T-helper 17 cell (primary cell): ENCODE measurements at regions not wholly inside any gene's neighbourhood (a gene's known extent, or its start where the extent isn't known, plus 50 kb on each side); places are given as distances from the start of the nearest gene placed in this dataset.

Experiments used
- ATAC-seq: fragments of 150-1000 bp; cut with Tn5 transposase; 2 replicates; pipeline ENCODE4 v1.10.0; 2021; ENCODE audit warnings: mild to moderate bottlenecking, moderate library complexity
- DNase-seq, 3 donors: peaks; one replicate each; pipeline versions ENCODE4 v3.0.0 to v3.0.0-alpha.2; 2020 to 2021
- H3K9me3 ChIP-seq: one replicate; pipeline ENCODE4 v1.7.0; 2013; ENCODE audit warnings: low read length, mild to moderate bottlenecking; ENCODE audit not compliant: control insufficient read depth, poor library complexity, severe bottlenecking
- H3K27ac Mint-ChIP-seq: one replicate; pipeline ENCODE4 v1.8.0; 2022; ENCODE audit warnings: mild to moderate bottlenecking, moderate library complexity, mixed read lengths
- H3K27me3 Mint-ChIP-seq: one replicate; pipeline ENCODE4 v1.8.0; 2022; ENCODE audit warnings: mixed read lengths
- H3K36me3 Mint-ChIP-seq: one replicate; pipeline ENCODE4 v1.8.0; 2022; ENCODE audit warnings: low read depth, mixed read lengths
- H3K4me1 Mint-ChIP-seq: one replicate; pipeline ENCODE4 v1.8.0; 2022; ENCODE audit warnings: mild to moderate bottlenecking, mixed read lengths
- H3K4me3 Mint-ChIP-seq: one replicate; pipeline ENCODE4 v1.8.0; 2022; ENCODE audit warnings: mild to moderate bottlenecking, moderate library complexity, mixed read lengths

DNA sequence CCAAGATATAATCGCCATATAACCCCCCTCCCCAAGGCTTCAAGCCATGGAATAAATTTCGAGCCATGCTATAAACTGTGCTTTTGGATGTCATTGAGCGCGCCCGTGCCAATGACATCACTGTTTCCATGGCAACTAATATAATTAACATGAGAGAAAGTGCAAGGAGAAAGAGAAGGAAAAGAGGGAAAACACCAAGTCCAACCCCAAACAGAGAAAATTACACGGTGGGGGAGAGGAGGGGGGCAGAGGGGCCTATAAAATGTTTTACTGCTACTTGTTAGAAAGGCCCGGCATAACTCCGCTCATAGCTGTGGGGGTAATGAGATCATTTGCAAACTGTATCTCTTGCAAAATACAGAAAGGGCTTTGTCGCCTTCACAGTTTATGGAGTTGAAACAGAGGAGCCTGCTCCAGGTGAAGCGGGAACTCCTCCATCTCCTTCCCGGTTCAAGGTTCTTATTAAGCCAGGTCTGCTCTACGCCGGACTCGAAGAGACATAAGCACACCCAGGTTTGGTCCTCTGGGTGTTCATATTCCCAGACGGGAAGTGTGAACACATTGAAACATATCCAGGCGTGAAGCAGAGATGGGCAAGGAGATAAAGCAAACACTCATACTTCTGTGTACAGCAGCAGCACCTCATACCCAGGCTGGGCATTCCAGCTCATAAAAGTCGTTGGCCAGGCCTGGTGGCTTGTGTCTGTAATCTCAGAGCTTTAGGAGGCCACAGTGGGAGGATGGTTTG lies 99.1 kb upstream of the MAP1LC3B2 start:
- H3K4me3 Mint-ChIP-seq, result no peak overlapping the region
- H3K36me3 Mint-ChIP-seq, result no peaks in the 10 kb centered on the region
- no peaks in the 10 kb centered on the region for H3K9me3 ChIP-seq
- peaks cover 5% of the 10 kb centered on the region for H3K4me1 Mint-ChIP-seq
- no peak overlapping the region for H3K27ac Mint-ChIP-seq
- ATAC-seq (no peak), DNase-seq (no peak)
- peaks cover 6% of the 10 kb centered on the region for H3K27me3 Mint-ChIP-seq

- DNase-seq, result no peak
- H3K27ac Mint-ChIP-seq, result no peak overlapping the region
- ATAC-seq, result no peak
- H3K9me3 ChIP-seq, result no peaks in the 10 kb centered on the region
- H3K4me3 Mint-ChIP-seq, result no peak overlapping the region
- H3K36me3 Mint-ChIP-seq, result no peaks in the 10 kb centered on the region
- peaks cover 6% of the 10 kb centered on the region for H3K27me3 Mint-ChIP-seq
- H3K4me1 Mint-ChIP-seq, result peaks cover 5% of the 10 kb centered on the region
These were observed 98.1 kb upstream of the MAP1LC3B2 start for GRCh38 chr12:116461060-116461459.

DNA sequence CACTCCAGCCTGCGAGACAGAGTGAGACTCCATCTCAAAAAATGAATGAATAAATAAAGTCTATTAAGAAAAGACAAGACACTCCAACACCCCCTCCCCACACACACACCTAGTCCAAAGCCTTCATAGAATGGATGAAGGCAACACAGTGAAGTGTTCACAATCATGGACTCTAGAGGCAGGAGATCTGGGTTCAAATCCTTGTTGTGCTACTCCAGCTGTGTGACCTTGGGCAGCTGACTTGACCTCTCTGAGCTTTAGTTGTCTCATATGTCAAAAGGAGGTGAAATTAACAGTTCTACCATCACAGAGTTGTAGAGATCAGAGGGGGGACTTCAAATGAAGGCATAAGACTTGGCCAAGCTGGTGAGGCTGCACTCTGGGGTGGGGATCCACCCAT lies 95.8 kb upstream of the MAP1LC3B2 start:
- H3K4me3 Mint-ChIP-seq, result no peak overlapping the region
- no peaks in the 10 kb centered on the region for H3K27me3 Mint-ChIP-seq
- H3K4me1 Mint-ChIP-seq, result peaks cover 3% of the 10 kb centered on the region
- H3K36me3 Mint-ChIP-seq, result no peaks in the 10 kb centered on the region
- no peak overlapping the region for H3K27ac Mint-ChIP-seq
- no peak for ATAC-seq
- no peak for DNase-seq
- no peaks in the 10 kb centered on the region for H3K9me3 ChIP-seq

- DNase-seq, result no peak
- peaks cover 3% of the 10 kb centered on the region for H3K4me1 Mint-ChIP-seq
- H3K9me3 ChIP-seq, result no peaks in the 10 kb centered on the region
- no peak for ATAC-seq
- no peak overlapping the region for H3K4me3 Mint-ChIP-seq
- peaks cover 5% of the 10 kb centered on the region for H3K27me3 Mint-ChIP-seq
- no peak overlapping the region for H3K27ac Mint-ChIP-seq
- H3K36me3 Mint-ChIP-seq, result no peaks in the 10 kb centered on the region
These were observed 93.8 kb upstream of the MAP1LC3B2 start for GRCh38 chr12:116465407-116465806.

DNA sequence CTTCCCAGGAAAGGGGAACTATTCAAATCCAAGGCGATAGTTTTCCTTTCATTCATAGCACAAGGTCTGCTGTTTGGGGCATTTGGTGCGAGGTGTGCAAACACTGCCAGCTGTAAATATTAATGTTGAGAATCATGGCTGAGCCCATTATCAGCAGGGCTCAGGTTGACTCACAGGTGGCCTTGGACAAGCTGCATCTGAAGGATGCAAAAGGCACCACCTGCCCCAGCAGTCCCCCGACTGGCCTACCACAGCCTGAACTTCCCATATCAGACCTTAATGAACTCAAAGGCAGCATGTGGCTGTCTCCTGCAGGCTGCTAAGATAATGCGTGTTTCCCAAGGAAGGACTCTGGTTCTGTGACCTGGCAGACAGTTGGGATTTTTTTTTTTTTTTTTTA lies 93.3 kb upstream of the MAP1LC3B2 start:
- DNase-seq (no peak), ATAC-seq (no peak)
- no peak overlapping the region for H3K4me3 Mint-ChIP-seq
- H3K9me3 ChIP-seq, result no peaks in the 10 kb centered on the region
- no peak overlapping the region for H3K27ac Mint-ChIP-seq
- peaks cover 5% of the 10 kb centered on the region for H3K27me3 Mint-ChIP-seq
- H3K4me1 Mint-ChIP-seq, result peaks cover 3% of the 10 kb centered on the region
- no peaks in the 10 kb centered on the region for H3K36me3 Mint-ChIP-seq

- no peak for DNase-seq
- H3K9me3 ChIP-seq, result no peaks in the 10 kb centered on the region
- Mint-ChIP-seq H3K27ac (no peak overlapping the region), H3K4me3 (no peak overlapping the region), H3K36me3 (no peaks in the 10 kb centered on the region), H3K27me3 (peaks cover 5% of the 10 kb centered on the region), H3K4me1 (peaks cover 3% of the 10 kb centered on the region)
- ATAC-seq, result no peak
These were observed 92.6 kb upstream of the MAP1LC3B2 start for GRCh38 chr12:116466536-116466935.

DNA sequence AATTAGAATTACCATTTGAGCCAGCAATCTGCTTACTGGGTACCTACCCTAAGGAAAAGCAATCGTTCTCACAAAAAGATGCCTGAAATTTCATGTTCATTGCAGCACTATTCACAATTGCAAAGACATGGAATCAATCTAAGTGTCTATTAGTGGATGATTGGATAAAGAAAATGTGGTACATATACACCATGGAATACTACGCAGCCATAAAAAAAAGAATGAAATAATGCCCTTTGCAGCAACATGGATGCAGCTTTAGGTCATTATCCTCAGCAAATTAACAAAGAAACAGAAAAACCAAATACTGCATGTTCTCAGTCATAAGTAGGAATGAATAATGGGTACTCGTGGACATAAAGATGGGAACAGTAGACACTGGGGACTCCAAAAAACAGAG lies 89.8 kb upstream of the MAP1LC3B2 start:
- H3K27ac Mint-ChIP-seq, result no peak overlapping the region

DNA sequence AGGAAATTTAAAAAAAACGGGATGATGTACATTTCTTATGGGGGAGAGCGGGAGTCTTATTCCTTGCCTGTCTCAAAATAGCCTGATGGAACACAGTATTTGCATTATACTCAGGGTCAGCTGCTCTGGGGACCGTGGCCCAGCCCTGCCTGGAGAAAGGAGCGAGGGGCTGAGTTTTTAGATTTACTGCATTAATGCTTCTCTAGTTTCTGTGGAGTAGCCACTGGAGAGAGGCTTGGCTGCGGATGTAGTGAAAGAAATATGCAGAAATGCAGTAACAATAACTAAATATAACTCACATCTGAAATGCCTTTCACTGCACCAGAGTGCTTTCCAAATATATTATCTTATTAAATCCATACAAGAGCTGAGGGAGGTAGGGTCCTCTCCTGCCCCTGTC lies 87.6 kb upstream of the MAP1LC3B2 start:
- DNase-seq (no peak), ATAC-seq (no peak)
- H3K36me3 Mint-ChIP-seq, result no peaks in the 10 kb centered on the region
- H3K4me1 Mint-ChIP-seq, result peaks cover 3% of the 10 kb centered on the region
- peaks cover 5% of the 10 kb centered on the region for H3K27me3 Mint-ChIP-seq
- H3K4me3 Mint-ChIP-seq, result no peak overlapping the region
- H3K27ac Mint-ChIP-seq, result no peak overlapping the region
- H3K9me3 ChIP-seq, result no peaks in the 10 kb centered on the region

More for the DNA sequence above, 89.8 kb upstream of the MAP1LC3B2 start:
- no peak for DNase-seq
- Mint-ChIP-seq H3K4me1 (peaks cover 3% of the 10 kb centered on the region), H3K27me3 (peaks cover 5% of the 10 kb centered on the region), H3K4me3 (no peak overlapping the region), H3K36me3 (no peaks in the 10 kb centered on the region)
- ATAC-seq, result no peak
- no peaks in the 10 kb centered on the region for H3K9me3 ChIP-seq

GRCh38 chr12:116472193-116472592 lies 87.0 kb upstream of the MAP1LC3B2 start:
- DNase-seq, result no peak
- no peak overlapping the region for H3K27ac Mint-ChIP-seq
- no peaks in the 10 kb centered on the region for H3K36me3 Mint-ChIP-seq
- ATAC-seq, result no peak
- peaks cover 3% of the 10 kb centered on the region for H3K4me1 Mint-ChIP-seq
- H3K4me3 Mint-ChIP-seq, result no peak overlapping the region
- H3K27me3 Mint-ChIP-seq, result peaks cover 5% of the 10 kb centered on the region
- H3K9me3 ChIP-seq, result no peaks in the 10 kb centered on the region

- Mint-ChIP-seq H3K27ac (no peak overlapping the region), H3K27me3 (peaks cover 5% of the 10 kb centered on the region), H3K4me3 (no peak overlapping the region), H3K4me1 (peaks cover 3% of the 10 kb centered on the region), H3K36me3 (no peaks in the 10 kb centered on the region)
- DNase-seq (no peak), ATAC-seq (no peak)
- no peaks in the 10 kb centered on the region for H3K9me3 ChIP-seq
These were observed 85.8 kb upstream of the MAP1LC3B2 start for GRCh38 chr12:116473416-116473815.

DNA sequence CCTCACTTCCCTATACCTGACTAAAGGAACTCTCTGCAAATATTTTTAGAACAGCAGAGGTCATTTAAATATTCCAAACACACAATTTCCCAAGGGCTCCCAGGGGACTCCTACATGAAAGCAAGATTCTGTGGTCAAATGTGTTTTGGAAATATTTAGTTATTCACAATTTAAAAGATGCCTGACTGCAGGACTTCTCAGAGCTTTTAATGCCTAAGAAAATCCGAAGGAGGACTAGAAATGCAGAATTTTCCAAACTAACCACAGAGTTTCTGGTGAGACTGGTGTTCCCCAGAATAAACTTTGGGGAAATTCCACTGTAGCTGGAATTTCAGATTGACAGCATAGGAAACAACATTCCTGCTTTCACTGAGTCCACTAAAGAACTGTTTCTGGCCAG lies 84.8 kb upstream of the MAP1LC3B2 start:
- Mint-ChIP-seq H3K27me3 (peaks cover 5% of the 10 kb centered on the region), H3K27ac (no peak overlapping the region), H3K36me3 (no peaks in the 10 kb centered on the region), H3K4me1 (peaks cover 3% of the 10 kb centered on the region), H3K4me3 (no peak overlapping the region)
- no peaks in the 10 kb centered on the region for H3K9me3 ChIP-seq
- DNase-seq (no peak), ATAC-seq (no peak)

DNA sequence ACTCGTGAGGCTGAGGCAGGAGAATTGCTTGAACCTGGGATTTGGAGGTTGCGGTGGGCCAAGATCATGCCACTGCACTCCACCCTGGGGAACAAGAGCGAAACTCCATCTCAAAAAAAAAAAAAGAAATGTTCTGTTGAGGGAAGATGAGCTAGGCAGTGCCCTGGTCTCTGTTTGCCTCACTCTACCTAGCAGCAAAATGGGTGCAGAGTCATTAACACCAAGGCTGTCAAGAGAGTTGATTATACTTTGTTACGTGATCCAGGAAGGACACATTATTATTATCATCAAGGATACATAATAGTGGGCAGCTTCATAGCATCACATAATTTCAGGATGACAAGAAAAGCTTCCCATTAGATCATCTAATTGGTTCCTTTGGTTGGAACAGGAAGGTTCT lies 84.3 kb upstream of the MAP1LC3B2 start:
- H3K4me3 Mint-ChIP-seq, result no peak overlapping the region
- no peak overlapping the region for H3K27ac Mint-ChIP-seq
- H3K9me3 ChIP-seq, result no peaks in the 10 kb centered on the region
- ATAC-seq, result no peak
- H3K36me3 Mint-ChIP-seq, result no peaks in the 10 kb centered on the region
- no peak for DNase-seq
- H3K4me1 Mint-ChIP-seq, result peaks cover 1% of the 10 kb centered on the region
- H3K27me3 Mint-ChIP-seq, result peaks cover 5% of the 10 kb centered on the region

GRCh38 chr12:116476227-116476822 lies 82.9 kb upstream of the MAP1LC3B2 start:
- no peak for ATAC-seq
- Mint-ChIP-seq H3K36me3 (no peaks in the 10 kb centered on the region), H3K4me3 (no peak overlapping the region), H3K27ac (no peak overlapping the region), H3K27me3 (no peaks in the 10 kb centered on the region), H3K4me1 (peaks cover 9% of the 10 kb centered on the region)
- no peak for DNase-seq
- no peaks in the 10 kb centered on the region for H3K9me3 ChIP-seq

GRCh38 chr12:116478243-116478773 lies 80.9 kb upstream of the MAP1LC3B2 start:
- Mint-ChIP-seq H3K27me3 (no peaks in the 10 kb centered on the region), H3K36me3 (no peaks in the 10 kb centered on the region), H3K4me1 (peaks cover 9% of the 10 kb centered on the region), H3K27ac (no peak overlapping the region), H3K4me3 (no peak overlapping the region)
- H3K9me3 ChIP-seq, result no peaks in the 10 kb centered on the region
- no peak for ATAC-seq
- DNase-seq, result no peak
